ENCODE measurements at regions not wholly inside any gene's neighbourhood (a gene's known extent, or its start where the extent isn't known, plus 50 kb on each side); places are given as distances from the start of the nearest gene placed in this dataset.

DNA sequence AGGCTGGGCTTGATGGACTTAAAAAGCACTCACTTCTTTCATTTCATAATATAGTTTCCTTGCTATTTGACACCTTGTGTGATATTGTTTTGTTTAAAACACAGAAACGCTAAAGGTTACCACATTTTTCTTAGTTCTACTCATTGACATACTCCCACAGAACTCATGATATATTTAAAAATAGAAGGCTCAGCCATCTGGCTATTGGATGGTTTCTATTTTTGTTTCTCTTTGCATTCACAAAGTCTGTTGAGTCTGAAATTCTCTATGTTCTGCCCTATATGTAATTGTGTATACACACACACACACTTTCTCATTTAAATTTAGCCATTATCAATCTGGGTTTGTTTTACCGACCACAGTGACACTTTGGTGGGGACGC lies 128.2 kb downstream of the SOX2 start:
- Histone ChIP-seq H3K4me3 (ENCODE audit: low read depth in 2 of 2, low read length in 2 of 2) (no peak overlapping the region), H3K27ac (ENCODE audit: low read length) (no peak overlapping the region), H3K36me3 (ENCODE audit: control insufficient read depth, insufficient read depth, low read length) (no peaks in the 10 kb centered on the region), H3K9me3 (ENCODE audit: control insufficient read depth, insufficient read depth, low read depth, low read length) (no peaks in the 10 kb centered on the region), H3K4me1 (ENCODE audit: control insufficient read depth, insufficient read depth, low read length) (no peaks in the 10 kb centered on the region), H3K27me3 (ENCODE audit: control insufficient read depth, insufficient read depth, low read length) (no peaks in the 10 kb centered on the region)
- no peak for TF ChIP-seq POLR2AphosphoS5 (IDR thresholded peaks at IDR 0.05; ENCODE audit: low read depth, low read length)
- no peak for TF ChIP-seq SIN3A (IDR thresholded peaks at IDR 0.05; ENCODE audit: borderline replicate concordance, insufficient read depth, low read depth, low read length)
- intact Hi-C loops (cut with micrococcal nuclease; ENCODE audit: unreplicated experiment), result no loop called here
- CTCF ChIA-PET, result no interaction called here
- in situ Hi-C loops (cut with HindIII; ENCODE audit: low pct_unique_long_range_greater_than_20kb, low sequenced_read_pairs), result no loop called here
- ATAC-seq (no peak), DNase-seq (ENCODE audit: low read depth, low spot score) (no peak)
- POLR2A ChIA-PET, result no interaction called here
- BruUV-seq (replicated peaks), result no TSS peak

DNA sequence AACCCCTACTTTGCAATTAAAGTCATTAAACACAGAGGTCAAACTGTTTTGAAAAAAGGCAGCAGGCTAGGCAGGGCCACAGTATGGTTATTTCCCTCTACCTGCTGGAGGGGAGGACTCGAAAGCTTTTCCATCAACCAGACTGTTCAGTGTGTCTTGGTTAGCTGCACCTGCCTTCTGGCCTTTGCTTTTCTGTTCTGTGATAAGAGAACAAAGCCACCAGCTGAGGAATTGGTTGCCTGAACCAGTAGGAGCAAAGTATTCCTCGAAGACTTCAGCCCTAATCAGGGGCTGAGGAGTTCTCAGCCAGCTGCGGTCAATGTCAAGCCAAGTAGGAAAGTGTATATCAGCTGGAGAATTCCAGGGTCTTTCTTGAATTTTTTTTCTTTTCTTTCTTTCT lies 132.5 kb downstream of the SOX2 start:
- no peak for DNase-seq (ENCODE audit: low read depth, low spot score)
- Histone ChIP-seq H3K27ac (ENCODE audit: low read length) (no peak overlapping the region), H3K4me3 (ENCODE audit: low read depth in 2 of 2, low read length in 2 of 2) (no peak overlapping the region), H3K27me3 (ENCODE audit: control insufficient read depth, insufficient read depth, low read length) (no peaks in the 10 kb centered on the region), H3K36me3 (ENCODE audit: control insufficient read depth, insufficient read depth, low read length) (no peaks in the 10 kb centered on the region), H3K4me1 (ENCODE audit: control insufficient read depth, insufficient read depth, low read length) (no peaks in the 10 kb centered on the region), H3K9me3 (ENCODE audit: control insufficient read depth, insufficient read depth, low read depth, low read length) (no peaks in the 10 kb centered on the region)
- ChIA-PET POLR2A (no interaction called here), CTCF (no interaction called here)
- no TSS peak for BruUV-seq (replicated peaks)
- no peak for TF ChIP-seq SIN3A (IDR thresholded peaks at IDR 0.05; ENCODE audit: borderline replicate concordance, insufficient read depth, low read depth, low read length)
- TF ChIP-seq POLR2AphosphoS5 (IDR thresholded peaks at IDR 0.05; ENCODE audit: low read depth, low read length), result no peak
- TF ChIP-seq, protein P1, sequence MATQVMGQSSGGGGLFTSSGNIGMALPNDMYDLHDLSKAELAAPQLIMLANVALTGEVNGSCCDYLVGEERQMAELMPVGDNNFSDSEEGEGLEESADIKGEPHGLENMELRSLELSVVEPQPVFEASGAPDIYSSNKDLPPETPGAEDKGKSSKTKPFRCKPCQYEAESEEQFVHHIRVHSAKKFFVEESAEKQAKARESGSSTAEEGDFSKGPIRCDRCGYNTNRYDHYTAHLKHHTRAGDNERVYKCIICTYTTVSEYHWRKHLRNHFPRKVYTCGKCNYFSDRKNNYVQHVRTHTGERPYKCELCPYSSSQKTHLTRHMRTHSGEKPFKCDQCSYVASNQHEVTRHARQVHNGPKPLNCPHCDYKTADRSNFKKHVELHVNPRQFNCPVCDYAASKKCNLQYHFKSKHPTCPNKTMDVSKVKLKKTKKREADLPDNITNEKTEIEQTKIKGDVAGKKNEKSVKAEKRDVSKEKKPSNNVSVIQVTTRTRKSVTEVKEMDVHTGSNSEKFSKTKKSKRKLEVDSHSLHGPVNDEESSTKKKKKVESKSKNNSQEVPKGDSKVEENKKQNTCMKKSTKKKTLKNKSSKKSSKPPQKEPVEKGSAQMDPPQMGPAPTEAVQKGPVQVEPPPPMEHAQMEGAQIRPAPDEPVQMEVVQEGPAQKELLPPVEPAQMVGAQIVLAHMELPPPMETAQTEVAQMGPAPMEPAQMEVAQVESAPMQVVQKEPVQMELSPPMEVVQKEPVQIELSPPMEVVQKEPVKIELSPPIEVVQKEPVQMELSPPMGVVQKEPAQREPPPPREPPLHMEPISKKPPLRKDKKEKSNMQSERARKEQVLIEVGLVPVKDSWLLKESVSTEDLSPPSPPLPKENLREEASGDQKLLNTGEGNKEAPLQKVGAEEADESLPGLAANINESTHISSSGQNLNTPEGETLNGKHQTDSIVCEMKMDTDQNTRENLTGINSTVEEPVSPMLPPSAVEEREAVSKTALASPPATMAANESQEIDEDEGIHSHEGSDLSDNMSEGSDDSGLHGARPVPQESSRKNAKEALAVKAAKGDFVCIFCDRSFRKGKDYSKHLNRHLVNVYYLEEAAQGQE (IDR thresholded peaks at IDR 0.05; ENCODE audit: insufficient read depth in 1 of 2, low read depth in 2 of 2, low read length in 1 of 2), result no peak
- TF ChIP-seq TCF7L2 (IDR thresholded peaks at IDR 0.05; ENCODE audit: low read depth, low read length), result no peak
- TF ChIP-seq, protein P2, sequence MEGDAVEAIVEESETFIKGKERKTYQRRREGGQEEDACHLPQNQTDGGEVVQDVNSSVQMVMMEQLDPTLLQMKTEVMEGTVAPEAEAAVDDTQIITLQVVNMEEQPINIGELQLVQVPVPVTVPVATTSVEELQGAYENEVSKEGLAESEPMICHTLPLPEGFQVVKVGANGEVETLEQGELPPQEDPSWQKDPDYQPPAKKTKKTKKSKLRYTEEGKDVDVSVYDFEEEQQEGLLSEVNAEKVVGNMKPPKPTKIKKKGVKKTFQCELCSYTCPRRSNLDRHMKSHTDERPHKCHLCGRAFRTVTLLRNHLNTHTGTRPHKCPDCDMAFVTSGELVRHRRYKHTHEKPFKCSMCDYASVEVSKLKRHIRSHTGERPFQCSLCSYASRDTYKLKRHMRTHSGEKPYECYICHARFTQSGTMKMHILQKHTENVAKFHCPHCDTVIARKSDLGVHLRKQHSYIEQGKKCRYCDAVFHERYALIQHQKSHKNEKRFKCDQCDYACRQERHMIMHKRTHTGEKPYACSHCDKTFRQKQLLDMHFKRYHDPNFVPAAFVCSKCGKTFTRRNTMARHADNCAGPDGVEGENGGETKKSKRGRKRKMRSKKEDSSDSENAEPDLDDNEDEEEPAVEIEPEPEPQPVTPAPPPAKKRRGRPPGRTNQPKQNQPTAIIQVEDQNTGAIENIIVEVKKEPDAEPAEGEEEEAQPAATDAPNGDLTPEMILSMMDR (IDR thresholded peaks at IDR 0.05), result no peak
- in situ Hi-C loops (cut with HindIII; ENCODE audit: low pct_unique_long_range_greater_than_20kb, low sequenced_read_pairs), result no loop called here
- intact Hi-C loops (cut with micrococcal nuclease; ENCODE audit: unreplicated experiment), result no loop called here
- no peak for ATAC-seq

DNA sequence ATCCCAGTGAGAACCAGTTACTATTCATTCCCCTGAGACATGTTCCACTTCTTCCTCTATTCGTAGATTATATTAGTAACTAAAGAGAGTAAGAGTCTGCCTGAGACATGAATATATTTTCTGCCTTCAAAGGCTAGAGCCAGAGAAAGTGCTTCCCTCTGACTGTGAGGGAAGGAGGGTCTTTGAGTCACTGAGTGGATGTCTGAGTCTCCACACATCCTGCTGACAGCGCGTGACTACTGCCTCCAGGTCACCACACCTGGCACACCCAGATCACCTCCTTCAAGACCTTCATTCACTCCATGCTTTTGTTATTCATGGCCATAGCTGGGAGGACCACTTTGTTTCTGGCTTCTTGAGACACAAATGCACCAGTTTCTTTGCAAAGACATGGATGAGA lies 135.6 kb downstream of the SOX2 start:
- H3K27me3 ChIP-seq (ENCODE audit: control insufficient read depth, insufficient read depth, low read length), result no peaks in the 10 kb centered on the region
- ChIA-PET POLR2A (no interaction called here), CTCF (no interaction called here)
- DNase-seq (ENCODE audit: low read depth, low spot score), result no peak
- H3K36me3 ChIP-seq (ENCODE audit: control insufficient read depth, insufficient read depth, low read length), result no peaks in the 10 kb centered on the region
- no peak overlapping the region for H3K4me3 ChIP-seq (ENCODE audit: low read depth in 2 of 2, low read length in 2 of 2)
- no peaks in the 10 kb centered on the region for H3K9me3 ChIP-seq (ENCODE audit: control insufficient read depth, insufficient read depth, low read depth, low read length)
- TF ChIP-seq, protein P2 (IDR thresholded peaks at IDR 0.05), result no peak
- TF ChIP-seq, protein P1 (IDR thresholded peaks at IDR 0.05; ENCODE audit: insufficient read depth in 1 of 2, low read depth in 2 of 2, low read length in 1 of 2), result no peak
- no peak for TF ChIP-seq SIN3A (IDR thresholded peaks at IDR 0.05; ENCODE audit: borderline replicate concordance, insufficient read depth, low read depth, low read length)
- TF ChIP-seq TCF7L2 (IDR thresholded peaks at IDR 0.05; ENCODE audit: low read depth, low read length), result no peak
- no peak for TF ChIP-seq POLR2AphosphoS5 (IDR thresholded peaks at IDR 0.05; ENCODE audit: low read depth, low read length)
- ATAC-seq, result no peak
- no peak overlapping the region for H3K27ac ChIP-seq (ENCODE audit: low read length)
- in situ Hi-C loops (cut with HindIII; ENCODE audit: low pct_unique_long_range_greater_than_20kb, low sequenced_read_pairs) (no loop called here), intact Hi-C loops (cut with micrococcal nuclease; ENCODE audit: unreplicated experiment) (no loop called here)
- no peaks in the 10 kb centered on the region for H3K4me1 ChIP-seq (ENCODE audit: control insufficient read depth, insufficient read depth, low read length)
- BruUV-seq (replicated peaks), result no TSS peak

All from Panc1 (cell line).